GM19395 (cell line): ENCODE measurements at regions not wholly inside any gene's neighbourhood (a gene's known extent, or its start where the extent isn't known, plus 50 kb on each side); places are given as distances from the start of the nearest gene placed in this dataset.
"Not testable (repeated sequence)": the region's sequence is repeated elsewhere in the genome, so short reads cannot be mapped to it uniquely, and the experiment has no call there.

Experiments used
- ATAC-seq: cut with Tn5 transposase; IDR thresholded peaks from one replicate; pipeline ENCODE4 v1.9.1; 2021; ENCODE audit warnings: mild to moderate bottlenecking, moderate library complexity; ENCODE audit not compliant: unreplicated experiment

GRCh38 chr2:126952216-126952615 is 53.5 kb downstream of the TEX51 start:
- ATAC-seq: no peak

GRCh38 chr2:126953483-126953882 is 54.8 kb downstream of the TEX51 start:
- ATAC-seq: no peak

- no peak for ATAC-seq
These were observed 56.1 kb downstream of the TEX51 start for GRCh38 chr2:126954831-126955230.

GRCh38 chr2:126956773-126957172 is 58.1 kb downstream of the TEX51 start:
- ATAC-seq: not testable (repeated sequence)

GRCh38 chr2:126963390-126963789 is 64.7 kb downstream of the TEX51 start:
- ATAC-seq: no peak

GRCh38 chr2:126966601-126967000 is 67.9 kb downstream of the TEX51 start:
- no peak for ATAC-seq

GRCh38 chr2:126970583-126970982 is 71.9 kb downstream of the TEX51 start:
- ATAC-seq: no peak

GRCh38 chr2:126971162-126971480 is 72.4 kb downstream of the TEX51 start:
- ATAC-seq: no peak

- peak; percentile 96 for ATAC-seq
These were observed 73.0 kb downstream of the TEX51 start for GRCh38 chr2:126971481-126972278.

- ATAC-seq: no peak
These were observed 73.6 kb downstream of the TEX51 start for GRCh38 chr2:126972279-126972626.

GRCh38 chr2:126973745-126974144 is 75.1 kb downstream of the TEX51 start:
- ATAC-seq: no peak

- no peak for ATAC-seq
These were observed 77.3 kb downstream of the TEX51 start for GRCh38 chr2:126975671-126976655.

- ATAC-seq: no peak
These were observed 78.1 kb downstream of the TEX51 start for GRCh38 chr2:126976721-126977328.

GRCh38 chr2:126978333-126978732 is 79.6 kb downstream of the TEX51 start:
- ATAC-seq: no peak

- no peak for ATAC-seq
These were observed 80.6 kb downstream of the TEX51 start for GRCh38 chr2:126979039-126980003.

GRCh38 chr2:126981476-126981875 is 82.8 kb downstream of the TEX51 start:
- ATAC-seq: no peak

- no peak for ATAC-seq
These were observed 84.2 kb downstream of the TEX51 start for GRCh38 chr2:126982935-126983334.

- ATAC-seq: no peak
These were observed 88.0 kb downstream of the TEX51 start for GRCh38 chr2:126986631-126987187.

GRCh38 chr2:126988482-126988881 is 89.8 kb downstream of the TEX51 start:
- ATAC-seq: no peak

GRCh38 chr2:126989064-126989463 is 90.4 kb downstream of the TEX51 start:
- ATAC-seq: not testable (repeated sequence)
